GM21526 (cell line): ENCODE measurements at regions not wholly inside any gene's neighbourhood (a gene's known extent, or its start where the extent isn't known, plus 50 kb on each side); places are given as distances from the start of the nearest gene placed in this dataset.

Experiments used
- ATAC-seq: cut with Tn5 transposase; IDR thresholded peaks from one replicate; pipeline ENCODE4 v1.9.1; 2021; ENCODE audit warnings: moderate library complexity; ENCODE audit not compliant: unreplicated experiment, low FRiP score

DNA sequence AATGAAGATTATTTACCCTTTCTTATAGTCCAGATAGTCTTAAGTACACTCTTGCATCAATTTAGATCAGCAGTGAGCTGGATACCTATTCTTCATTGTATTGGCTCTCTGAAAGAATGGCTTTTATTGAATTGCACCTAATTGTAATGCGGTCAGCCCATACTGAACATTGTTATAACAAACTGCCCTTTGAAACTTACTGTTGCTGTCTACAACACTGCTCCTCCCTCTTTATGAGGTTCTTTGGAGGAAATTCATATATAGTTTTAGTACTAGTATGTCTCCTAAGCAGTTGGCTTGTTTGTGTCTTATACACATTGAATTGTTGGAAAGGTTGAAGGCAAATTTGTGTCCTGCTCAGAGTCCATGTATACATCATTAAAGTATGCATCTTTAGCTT, 66.5 kb upstream of the UGP2 start:
- no peak for ATAC-seq

DNA sequence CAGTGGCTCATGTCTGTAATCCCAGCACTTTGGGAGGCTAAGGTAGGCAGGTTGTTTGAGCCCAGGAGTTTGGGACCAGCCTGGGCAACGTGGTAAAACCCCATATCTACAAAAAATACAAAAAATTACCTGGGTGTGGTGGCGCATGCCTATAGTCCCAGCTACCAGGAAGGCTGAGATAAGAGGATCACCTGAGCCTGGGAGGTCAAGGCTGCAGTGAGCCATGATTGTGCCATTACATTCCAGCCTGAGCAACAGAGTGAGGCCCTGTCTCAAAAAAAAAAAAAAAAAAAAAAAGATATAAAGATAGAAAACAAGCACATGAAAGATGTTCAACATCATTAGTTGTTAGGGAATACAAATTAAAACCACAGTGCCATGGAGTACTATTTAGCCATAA, 65.3 kb upstream of the UGP2 start:
- no peak for ATAC-seq

DNA sequence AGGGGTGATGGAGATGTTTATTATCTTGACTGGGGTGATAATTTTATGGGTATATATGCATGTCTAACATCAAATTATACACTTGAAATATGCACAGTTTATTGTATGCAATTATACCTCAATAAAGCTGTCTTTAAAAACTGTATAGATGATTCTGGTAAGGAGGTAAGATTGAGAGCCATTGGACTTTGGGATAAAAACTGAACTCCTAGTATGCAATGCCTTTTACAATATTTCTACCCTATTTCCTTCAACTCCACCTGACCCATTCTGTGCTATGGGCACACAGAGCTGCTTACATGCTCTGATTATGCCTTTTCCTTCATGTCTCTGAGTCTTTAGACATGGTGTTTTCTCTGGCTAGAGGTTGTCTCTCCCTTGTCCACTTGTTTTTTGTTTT, 63.9 kb upstream of the UGP2 start:
- no peak for ATAC-seq

GRCh38 chr2:63778391-63778790, 63.3 kb upstream of the UGP2 start:
- no peak for ATAC-seq

DNA sequence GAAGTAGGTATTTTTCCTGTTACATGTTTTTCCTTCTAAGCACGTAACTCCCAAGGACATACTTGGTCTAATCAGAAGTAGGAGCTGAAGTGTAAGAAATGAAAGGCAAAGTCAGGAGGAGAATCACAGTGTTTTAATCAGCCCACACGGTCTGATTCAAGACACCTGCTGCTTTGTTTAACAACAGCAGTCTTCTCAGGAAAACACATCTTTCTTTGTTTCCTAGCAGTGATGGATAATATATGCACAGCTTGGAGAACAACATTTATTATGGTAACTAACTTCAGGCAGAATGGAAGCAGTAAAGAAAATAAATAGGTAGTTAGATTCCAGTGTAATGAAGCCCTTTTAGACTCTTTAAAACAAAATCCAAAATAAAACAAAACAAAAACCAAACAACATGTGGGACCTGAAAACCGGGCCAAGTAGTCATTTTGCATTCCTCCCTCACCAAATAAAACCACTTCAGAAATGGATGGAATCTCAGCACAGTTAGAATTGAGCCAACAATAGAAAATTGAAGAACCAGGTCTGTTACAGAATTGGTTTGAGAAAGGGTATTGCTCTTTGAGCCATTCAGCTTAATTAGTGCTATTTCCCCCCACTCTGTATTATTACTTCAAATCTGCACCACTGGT, 61.1 kb upstream of the UGP2 start:
- no peak for ATAC-seq

DNA sequence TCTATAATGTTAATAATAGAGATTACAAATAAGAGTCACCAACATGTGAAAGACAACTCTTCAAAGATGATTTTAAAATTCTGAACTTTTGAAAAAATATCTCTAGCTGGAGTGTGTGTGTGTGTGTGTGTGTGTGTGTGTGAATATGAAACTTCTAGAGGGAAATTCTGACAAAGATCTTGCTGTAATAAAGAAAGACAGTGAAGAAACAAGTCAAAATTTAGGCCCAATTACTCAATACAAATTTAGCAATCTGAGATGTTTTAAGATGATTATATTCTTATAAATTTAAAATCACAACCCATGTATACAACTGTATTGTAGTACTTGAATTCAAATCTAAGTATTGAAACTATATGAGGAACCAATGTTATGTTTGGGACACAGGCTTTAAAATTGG, 57.2 kb upstream of the UGP2 start:
- ATAC-seq: no peak

- no peak for ATAC-seq
These were observed 56.6 kb upstream of the UGP2 start for GRCh38 chr2:63785096-63785495.

- no peak for ATAC-seq
These were observed 55.2 kb upstream of the UGP2 start for GRCh38 chr2:63786471-63786870.

DNA sequence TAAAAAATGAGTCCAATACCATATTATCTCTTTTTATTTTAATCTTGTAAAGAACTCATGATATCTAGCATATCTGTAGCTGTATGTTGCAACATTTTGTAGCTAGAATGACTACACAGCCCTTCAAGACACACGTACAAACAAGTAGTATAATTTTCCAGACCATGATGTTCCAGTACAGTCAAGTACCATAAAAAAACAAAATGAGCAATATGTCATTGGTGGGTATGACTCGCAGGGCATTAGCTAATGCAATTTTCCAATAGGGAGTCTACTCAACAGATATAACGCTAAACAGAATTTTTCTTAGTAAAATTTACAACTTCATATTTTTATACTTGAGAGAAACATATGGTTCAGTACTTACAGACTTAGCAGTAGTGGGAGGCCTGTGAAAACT, 53.6 kb upstream of the UGP2 start:
- ATAC-seq: no peak

DNA sequence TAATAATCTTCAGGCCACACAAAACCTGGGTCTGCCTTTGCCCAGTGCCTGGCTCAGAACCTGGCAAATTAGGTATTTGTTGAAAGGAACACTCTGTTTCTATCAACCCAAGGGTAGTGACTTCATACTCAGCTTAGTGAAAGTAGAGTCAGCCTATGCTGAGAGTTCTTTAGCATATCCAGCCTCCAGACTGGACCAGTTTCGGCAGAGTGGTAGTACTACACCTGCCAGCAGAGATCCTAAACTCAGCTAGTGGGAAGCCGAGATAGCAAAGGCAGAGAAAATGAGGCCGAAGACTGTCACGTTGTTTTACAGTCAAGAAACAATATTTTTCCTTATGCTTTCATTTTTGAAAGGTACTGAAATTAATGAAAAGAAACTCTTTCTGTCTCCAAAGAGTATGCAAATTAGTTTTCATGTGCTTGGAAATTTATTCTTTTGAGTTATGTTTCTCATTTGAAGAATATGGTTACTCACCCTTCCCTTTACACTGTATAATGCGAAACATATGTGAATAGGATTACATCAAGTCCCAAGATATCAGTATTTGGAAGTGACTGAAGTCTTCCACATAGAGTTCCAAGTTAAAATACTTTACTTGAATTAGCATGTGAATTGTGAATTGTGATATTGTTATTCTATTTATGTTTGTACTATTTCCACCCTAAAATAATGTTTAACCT, 52.2 kb upstream of the UGP2 start:
- no peak for ATAC-seq

- no peak for ATAC-seq
These were observed 51.2 kb upstream of the UGP2 start for GRCh38 chr2:63790491-63790890.

GRCh38 chr2:63790906-63791305, 50.8 kb upstream of the UGP2 start:
- ATAC-seq: no peak

DNA sequence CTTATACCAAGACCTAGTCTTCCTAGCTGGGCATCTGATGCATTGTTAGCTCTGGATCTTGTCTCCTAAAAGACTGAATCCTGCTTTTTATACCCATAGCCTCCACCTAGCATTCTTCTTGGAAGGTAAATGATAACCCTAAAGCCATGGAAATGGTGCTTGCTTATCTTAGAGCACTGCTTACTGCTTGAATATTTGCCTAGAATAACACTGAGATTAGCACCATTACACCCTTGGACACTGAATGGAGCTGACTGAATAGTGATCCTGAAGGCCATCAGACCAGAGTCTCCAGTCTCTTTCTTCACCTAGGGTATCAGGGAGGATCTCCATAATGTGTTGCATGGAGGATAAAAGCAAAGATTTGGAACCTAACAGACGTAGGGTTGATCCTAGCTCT, 50.3 kb upstream of the UGP2 start:
- no peak for ATAC-seq
